RKO (cell line): ENCODE measurements at regions not wholly inside any gene's neighbourhood (a gene's known extent, or its start where the extent isn't known, plus 50 kb on each side); places are given as distances from the start of the nearest gene placed in this dataset.

Experiments used
- DNase-seq: peaks from one replicate; pipeline ENCODE4 v3.0.0-alpha.2; 2016; ENCODE audit warnings: low spot score

- DNase-seq: no peak
These were observed 343.2 kb downstream of the FRK start for GRCh38 chr6:115717472-115717871.

- DNase-seq: no peak
These were observed 343.6 kb downstream of the FRK start for GRCh38 chr6:115717062-115717461.

GRCh38 chr6:115712291-115712961 lies 348.3 kb downstream of the FRK start:
- DNase-seq: no peak

GRCh38 chr6:115708850-115709249 lies 351.8 kb downstream of the FRK start:
- DNase-seq: no peak

- no peak for DNase-seq
These were observed 353.7 kb downstream of the FRK start for GRCh38 chr6:115706981-115707380.

GRCh38 chr6:115706324-115706723 lies 354.4 kb downstream of the FRK start:
- DNase-seq: no peak

GRCh38 chr6:115704028-115704427 lies 356.7 kb downstream of the FRK start:
- DNase-seq: no peak

- no peak for DNase-seq
These were observed 369.3 kb downstream of the FRK start for GRCh38 chr6:115691433-115691832.

GRCh38 chr6:115690854-115691253 lies 369.8 kb downstream of the FRK start:
- DNase-seq: no peak

- no peak for DNase-seq
These were observed 378.5 kb downstream of the FRK start for GRCh38 chr6:115681978-115682775.

- no peak for DNase-seq
These were observed 380.1 kb downstream of the FRK start for GRCh38 chr6:115680621-115681020.

- DNase-seq: no peak
These were observed 383.5 kb downstream of the FRK start for GRCh38 chr6:115677198-115677597.

GRCh38 chr6:115675443-115675842 lies 385.2 kb downstream of the FRK start:
- no peak for DNase-seq

GRCh38 chr6:115668781-115669180 lies 391.9 kb downstream of the FRK start:
- no peak for DNase-seq

- DNase-seq: no peak
These were observed 392.5 kb downstream of the FRK start for GRCh38 chr6:115668211-115668610.

- DNase-seq: no peak
These were observed 393.1 kb downstream of the FRK start for GRCh38 chr6:115667478-115668026.

GRCh38 chr6:115666997-115667396 lies 393.7 kb downstream of the FRK start:
- DNase-seq: no peak

GRCh38 chr6:115665310-115665709 lies 395.4 kb downstream of the FRK start:
- DNase-seq: no peak

- no peak for DNase-seq
These were observed 397.0 kb downstream of the FRK start for GRCh38 chr6:115663681-115664080.

GRCh38 chr6:115643762-115644161 lies 416.9 kb downstream of the FRK start:
- peak; percentile 33 for DNase-seq

- peak; percentile 11 for DNase-seq
These were observed 425.8 kb downstream of the FRK start for GRCh38 chr6:115634887-115635286.

GRCh38 chr6:115634131-115634530 lies 426.6 kb downstream of the FRK start:
- no peak for DNase-seq

- DNase-seq: no peak
These were observed 429.7 kb downstream of the FRK start for GRCh38 chr6:115631028-115631427.
